Naive B cell (primary cell): ENCODE measurements at regions not wholly inside any gene's neighbourhood (a gene's known extent, or its start where the extent isn't known, plus 50 kb on each side); places are given as distances from the start of the nearest gene placed in this dataset.
"Not testable (repeated sequence)": the region's sequence is repeated elsewhere in the genome, so short reads cannot be mapped to it uniquely, and the experiment has no call there.

Experiments used
- ATAC-seq, 2 donors: fragments of 150-1000 bp; cut with Tn5 transposase; 2 replicates each; pipeline ENCODE4 v1.10.0; 2021; ENCODE audit warnings: low read depth in 2 of 2, mild to moderate bottlenecking in 2 of 2, moderate library complexity in 2 of 2
- DNase-seq: peaks from one replicate; pipeline ENCODE4 v3.0.0; 2022
- H3K27ac Mint-ChIP-seq, 6 donors: one replicate each; pipeline ENCODE4 v1.8.0; 2020 to 2022; ENCODE audit warnings: mild to moderate bottlenecking in 6 of 6, mixed read lengths in 6 of 6, moderate library complexity in 5 of 6, inconsistent platforms in 2 of 6
- H3K27me3 Mint-ChIP-seq, 3 donors: one replicate each; pipeline ENCODE4 v1.8.0; 2021 to 2022; ENCODE audit warnings: mixed read lengths in 3 of 3, mild to moderate bottlenecking in 1 of 3
- H3K36me3 Mint-ChIP-seq, 2 donors: one replicate each; pipeline ENCODE4 v1.8.0; 2020 to 2022; ENCODE audit warnings: mixed read lengths in 2 of 2, inconsistent platforms in 1 of 2, mild to moderate bottlenecking in 1 of 2
- H3K4me1 Mint-ChIP-seq, 3 donors: one replicate each; pipeline ENCODE4 v1.8.0; 2020 to 2022; ENCODE audit warnings: mixed read lengths in 3 of 3, inconsistent platforms in 1 of 3, mild to moderate bottlenecking in 1 of 3, moderate library complexity in 1 of 3
- H3K4me3 Mint-ChIP-seq, 8 donors: one replicate each; pipeline ENCODE4 v1.8.0; 2020 to 2022; ENCODE audit warnings: mild to moderate bottlenecking in 8 of 8, mixed read lengths in 8 of 8, moderate library complexity in 8 of 8, inconsistent platforms in 2 of 8
- H3K9me3 Mint-ChIP-seq, 7 donors: one replicate each; pipeline ENCODE4 v1.8.0; 2020 to 2022; ENCODE audit warnings: mixed read lengths in 7 of 7, mild to moderate bottlenecking in 5 of 7, inconsistent platforms in 2 of 7, moderate library complexity in 1 of 7

GRCh38 chr6:5824382-5824983 lies 182.2 kb downstream of the NRN1 start:
- H3K9me3 Mint-ChIP-seq, DNase-seq, H3K27me3 Mint-ChIP-seq, ATAC-seq, H3K4me3 Mint-ChIP-seq, H3K27ac Mint-ChIP-seq: not testable (repeated sequence)
- H3K4me1 Mint-ChIP-seq: peaks cover 0 to 14% (median 4%) of the 10 kb centered on the region in 3 donors
- peaks cover 8 to 10% of the 10 kb centered on the region in 2 donors for H3K36me3 Mint-ChIP-seq
